HCT116 (cell line): ENCODE measurements at regions not wholly inside any gene's neighbourhood (a gene's known extent, or its start where the extent isn't known, plus 50 kb on each side); places are given as distances from the start of the nearest gene placed in this dataset.

Experiments used
- CEBPB ChIP-seq: IDR thresholded peaks from 2 replicates; pipeline ENCODE4 v1.6.1; 2012; ENCODE audit warnings: low read depth
- EGR1 ChIP-seq: IDR thresholded peaks from 2 replicates; pipeline ENCODE4 v1.6.1; 2012; ENCODE audit warnings: low read depth
- EZH2 ChIP-seq: fragments of 200-600 bp; sonication (generic); IDR thresholded peaks from 2 replicates; pipeline ENCODE4 v1.6.1; 2017; ENCODE audit warnings: antibody characterized with exemption, mixed run types
- EZH2phosphoT487 ChIP-seq: fragments of 200-600 bp; IDR thresholded peaks from 2 replicates; pipeline ENCODE4 v1.6.1; 2018; ENCODE audit warnings: antibody characterized with exemption, borderline replicate concordance
- JUND ChIP-seq: IDR thresholded peaks from 2 replicates; pipeline ENCODE4 v1.6.1; 2012
- POLR2A ChIP-seq: IDR thresholded peaks from 2 replicates; pipeline ENCODE4 v1.7.0; 2011; ENCODE audit warnings: borderline replicate concordance; ENCODE audit not compliant: insufficient read depth, insufficient read length; ENCODE audit errors: extremely low read depth
- RAD21 ChIP-seq: IDR thresholded peaks from 2 replicates; pipeline ENCODE4 v1.6.1; 2012; ENCODE audit warnings: low read depth, mild to moderate bottlenecking
- REST ChIP-seq: IDR thresholded peaks from 2 replicates; pipeline ENCODE4 v1.6.1; 2012; ENCODE audit warnings: low read depth
- SIN3A ChIP-seq: IDR thresholded peaks from 2 replicates; pipeline ENCODE4 v1.6.1; 2012; ENCODE audit warnings: low read depth
- YY1 ChIP-seq: IDR thresholded peaks from 2 replicates; pipeline ENCODE4 v1.6.1; 2011; ENCODE audit warnings: low read length, low read depth, moderate library complexity, mild to moderate bottlenecking; ENCODE audit not compliant: insufficient replicate concordance; ENCODE audit errors: extremely low read depth
- ZNF274 ChIP-seq: fragments of 200-500 bp; sonication (Bioruptor generic); IDR thresholded peaks from 2 replicates; pipeline ENCODE4 v1.6.1; 2014; ENCODE audit warnings: mild to moderate bottlenecking, low read depth, low read length, inconsistent platforms
- TF ChIP-seq, protein P1 (sequence below), 3 experiments: fragments of 200-600 bp in 1 of 3; sonication (generic) in 1 of 3; IDR thresholded peaks in 2 of 3; conservative IDR thresholded peaks in 1 of 3; 2 replicates each; pipeline ENCODE4 v1.5.1; 2012 to 2017; ENCODE audit warnings: low read depth in 2 of 3, low read length in 2 of 3, antibody characterized with exemption in 1 of 3, borderline replicate concordance in 1 of 3, control low read depth in 1 of 3, mild to moderate bottlenecking in 1 of 3, mixed read lengths in 1 of 3, mixed run types in 1 of 3, moderate library complexity in 1 of 3; ENCODE audit not compliant: insufficient read depth in 1 of 3

DNA sequence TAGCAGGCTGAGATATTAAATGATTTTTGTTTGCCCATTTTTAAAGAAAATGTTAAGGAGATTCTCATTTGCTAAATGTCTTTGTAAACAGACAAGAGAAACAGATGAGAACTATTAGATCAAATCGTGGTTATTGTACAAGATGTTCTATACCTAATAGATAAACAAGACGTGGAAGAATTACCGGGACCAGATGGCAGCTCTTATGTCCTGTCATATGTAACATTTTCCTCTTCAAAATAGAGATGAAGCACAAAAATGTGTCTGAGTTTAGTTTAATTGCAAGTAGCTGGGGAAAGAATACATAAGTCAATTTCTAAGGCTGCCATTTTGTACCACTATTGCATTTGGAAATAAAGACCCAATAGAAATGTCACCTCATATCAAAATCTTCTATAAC is 553.7 kb downstream of the TUSC7 start:
- TF ChIP-seq, protein P1, sequence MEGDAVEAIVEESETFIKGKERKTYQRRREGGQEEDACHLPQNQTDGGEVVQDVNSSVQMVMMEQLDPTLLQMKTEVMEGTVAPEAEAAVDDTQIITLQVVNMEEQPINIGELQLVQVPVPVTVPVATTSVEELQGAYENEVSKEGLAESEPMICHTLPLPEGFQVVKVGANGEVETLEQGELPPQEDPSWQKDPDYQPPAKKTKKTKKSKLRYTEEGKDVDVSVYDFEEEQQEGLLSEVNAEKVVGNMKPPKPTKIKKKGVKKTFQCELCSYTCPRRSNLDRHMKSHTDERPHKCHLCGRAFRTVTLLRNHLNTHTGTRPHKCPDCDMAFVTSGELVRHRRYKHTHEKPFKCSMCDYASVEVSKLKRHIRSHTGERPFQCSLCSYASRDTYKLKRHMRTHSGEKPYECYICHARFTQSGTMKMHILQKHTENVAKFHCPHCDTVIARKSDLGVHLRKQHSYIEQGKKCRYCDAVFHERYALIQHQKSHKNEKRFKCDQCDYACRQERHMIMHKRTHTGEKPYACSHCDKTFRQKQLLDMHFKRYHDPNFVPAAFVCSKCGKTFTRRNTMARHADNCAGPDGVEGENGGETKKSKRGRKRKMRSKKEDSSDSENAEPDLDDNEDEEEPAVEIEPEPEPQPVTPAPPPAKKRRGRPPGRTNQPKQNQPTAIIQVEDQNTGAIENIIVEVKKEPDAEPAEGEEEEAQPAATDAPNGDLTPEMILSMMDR (IDR thresholded peaks at IDR 0.05 in 2 of 3, conservative IDR thresholded peaks at IDR 0.05 in 1 of 3; ENCODE audit: borderline replicate concordance in 1 of 3, insufficient read depth in 1 of 3, low read depth in 2 of 3, low read length in 2 of 3): no peak
- TF ChIP-seq POLR2A (no peak), ZNF274 (no peak), REST (no peak), SIN3A (no peak), EGR1 (no peak), EZH2phosphoT487 (no peak), EZH2 (no peak), YY1 (no peak), RAD21 (no peak), CEBPB (no peak), JUND (no peak)
